Caco-2 (cell line): ENCODE measurements at regions not wholly inside any gene's neighbourhood (a gene's known extent, or its start where the extent isn't known, plus 50 kb on each side); places are given as distances from the start of the nearest gene placed in this dataset.

ENCODE experiments used
- BruUV-seq: library from RNA; stranded (reverse); fragments of 400-500 nt; replicated peaks from 2 replicates; lab custom pipeline; 2021; lab: Mats Ljungman, UMichigan
- CTCF ChIA-PET: fragments of 300-600 bp; sonication (Branson Sonifier 250); formaldehyde crosslinking; loops from one replicate; lab custom pipeline; 2022; ENCODE audit warnings: antibody characterized with exemption; lab: Charles Lee
- POLR2A ChIA-PET: fragments of 300-600 bp; sonication (Branson Sonifier 250); formaldehyde crosslinking; loops from one replicate; lab custom pipeline; 2022; ENCODE audit warnings: antibody characterized with exemption; lab: Charles Lee
- DNase-seq, 2 experiments: peaks; one replicate each; pipeline versions ENCODE4 v3.0.0 to v3.0.0-alpha.2; 2020 to 2022
- H3K27me3 ChIP-seq: replicated peaks from 2 replicates; pipeline ENCODE4 v1.6.0; 2011; ENCODE audit warnings: low read length; ENCODE audit not compliant: control insufficient read depth, insufficient read depth
- H3K36me3 ChIP-seq: 2 replicates; pipeline ENCODE4 v1.5.1; 2011; ENCODE audit warnings: low read length; ENCODE audit not compliant: control insufficient read depth, insufficient read depth
- H3K4me1 ChIP-seq: fragments of 250-450 bp; sonication (Bioruptor Pico); 2 replicates; pipeline ENCODE4 v1.5.1; 2020; ENCODE audit warnings: mild to moderate bottlenecking
- H3K4me3 ChIP-seq: 2 replicates; pipeline ENCODE4 v1.5.1; 2011; ENCODE audit warnings: low read depth, mild to moderate bottlenecking, control low read depth, low read length
- H3K9me3 ChIP-seq: fragments of 250-450 bp; sonication (Bioruptor Pico); 2 replicates; pipeline ENCODE4 v1.5.1; 2020; ENCODE audit warnings: mild to moderate bottlenecking, moderate library complexity
- H3K27ac Mint-ChIP-seq: one replicate; pipeline ENCODE4 v1.8.0; 2022; ENCODE audit warnings: mixed read lengths; ENCODE audit not compliant: unreplicated experiment
- H3K27me3 Mint-ChIP-seq: one replicate; pipeline ENCODE4 v1.8.0; 2022; ENCODE audit warnings: mixed read lengths; ENCODE audit not compliant: insufficient read depth, unreplicated experiment
- H3K36me3 Mint-ChIP-seq: one replicate; pipeline ENCODE4 v1.8.0; 2022; ENCODE audit warnings: mild to moderate bottlenecking, mixed read lengths; ENCODE audit not compliant: insufficient read depth, unreplicated experiment
- H3K4me1 Mint-ChIP-seq: one replicate; pipeline ENCODE4 v1.8.0; 2022; ENCODE audit warnings: low read depth, mixed read lengths; ENCODE audit not compliant: unreplicated experiment
- H3K4me3 Mint-ChIP-seq: one replicate; pipeline ENCODE4 v1.8.0; 2022; ENCODE audit warnings: mild to moderate bottlenecking, moderate library complexity, mixed read lengths; ENCODE audit not compliant: unreplicated experiment
- H3K9me3 Mint-ChIP-seq: one replicate; pipeline ENCODE4 v1.8.0; 2022; ENCODE audit warnings: mixed read lengths; ENCODE audit not compliant: unreplicated experiment
- intact Hi-C: fragments of 100-400 bp; cut with micrococcal nuclease; formaldehyde crosslinking; loops from one replicate; pipeline ENCODE4 v1.10.0; 2022; ENCODE audit not compliant: unreplicated experiment
- TF ChIP-seq, protein P1 (sequence below), 2 experiments: fragments of 200-600 bp in 1 of 2; IDR thresholded peaks; 1 replicate in 1 of 2; 2 replicates in 1 of 2; pipeline versions ENCODE4 v1.5.1 to v1.8.0; 2011 to 2022; ENCODE audit warnings: antibody characterized with exemption in 1 of 2, control low read depth in 1 of 2, inconsistent platforms in 1 of 2, low read depth in 1 of 2, low read length in 1 of 2, mild to moderate bottlenecking in 1 of 2, moderate library complexity in 1 of 2; ENCODE audit not compliant: insufficient read depth in 1 of 2, severe bottlenecking in 1 of 2, unreplicated experiment in 1 of 2

DNA sequence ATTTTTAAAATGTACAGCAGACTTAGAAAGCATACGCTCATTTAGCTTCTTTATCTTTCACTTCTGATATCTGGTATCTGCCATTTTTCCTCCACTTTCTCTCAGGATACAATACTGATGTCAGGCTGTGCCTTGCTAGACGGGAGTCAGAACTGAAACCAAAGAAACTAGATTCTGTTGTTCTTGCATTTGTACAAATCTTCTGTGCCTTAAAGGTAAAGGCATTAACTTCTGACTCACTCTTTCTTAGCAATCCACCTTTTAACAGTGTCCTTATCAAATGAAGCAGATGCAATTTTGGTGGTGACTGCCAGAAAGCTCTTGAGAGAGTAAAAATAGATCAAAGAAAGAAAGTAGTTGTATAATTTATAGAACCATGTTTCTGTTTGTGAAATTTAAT, 370.4 kb downstream of the PCDH20 start:
- DNase-seq, result no peak
- BruUV-seq, result no TSS peak

DNA sequence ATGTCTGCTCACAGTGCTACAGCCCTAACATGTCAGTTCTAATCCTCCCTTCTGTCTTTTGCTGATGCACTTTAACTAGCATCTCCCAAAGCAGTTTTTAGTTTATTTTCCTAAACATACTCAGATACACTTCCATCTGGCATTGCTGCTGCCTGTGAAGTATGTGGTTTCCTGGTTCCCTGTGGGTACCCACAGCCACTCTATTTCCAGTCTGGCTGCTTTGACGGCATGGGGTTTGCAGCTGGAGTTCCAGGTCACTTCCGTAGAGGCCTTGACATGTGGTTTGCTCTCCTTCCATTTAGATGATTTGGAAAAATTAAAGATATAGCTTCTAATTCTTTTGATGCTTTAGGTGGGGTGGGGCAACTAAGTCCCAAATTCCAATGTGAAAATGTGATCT, 375.5 kb downstream of the PCDH20 start:
- no peaks in the 10 kb centered on the region for H3K27me3 ChIP-seq
- Mint-ChIP-seq H3K27me3 (peaks cover 17% of the 10 kb centered on the region), H3K4me3 (no peak overlapping the region), H3K36me3 (no peaks in the 10 kb centered on the region), H3K9me3 (peaks cover 11% of the 10 kb centered on the region), H3K27ac (no peak overlapping the region), H3K4me1 (no peaks in the 10 kb centered on the region)
- TF ChIP-seq, protein P1, sequence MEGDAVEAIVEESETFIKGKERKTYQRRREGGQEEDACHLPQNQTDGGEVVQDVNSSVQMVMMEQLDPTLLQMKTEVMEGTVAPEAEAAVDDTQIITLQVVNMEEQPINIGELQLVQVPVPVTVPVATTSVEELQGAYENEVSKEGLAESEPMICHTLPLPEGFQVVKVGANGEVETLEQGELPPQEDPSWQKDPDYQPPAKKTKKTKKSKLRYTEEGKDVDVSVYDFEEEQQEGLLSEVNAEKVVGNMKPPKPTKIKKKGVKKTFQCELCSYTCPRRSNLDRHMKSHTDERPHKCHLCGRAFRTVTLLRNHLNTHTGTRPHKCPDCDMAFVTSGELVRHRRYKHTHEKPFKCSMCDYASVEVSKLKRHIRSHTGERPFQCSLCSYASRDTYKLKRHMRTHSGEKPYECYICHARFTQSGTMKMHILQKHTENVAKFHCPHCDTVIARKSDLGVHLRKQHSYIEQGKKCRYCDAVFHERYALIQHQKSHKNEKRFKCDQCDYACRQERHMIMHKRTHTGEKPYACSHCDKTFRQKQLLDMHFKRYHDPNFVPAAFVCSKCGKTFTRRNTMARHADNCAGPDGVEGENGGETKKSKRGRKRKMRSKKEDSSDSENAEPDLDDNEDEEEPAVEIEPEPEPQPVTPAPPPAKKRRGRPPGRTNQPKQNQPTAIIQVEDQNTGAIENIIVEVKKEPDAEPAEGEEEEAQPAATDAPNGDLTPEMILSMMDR (IDR thresholded peaks at IDR 0.05; ENCODE audit: insufficient read depth in 1 of 2, low read depth in 1 of 2, low read length in 1 of 2, severe bottlenecking in 1 of 2, unreplicated experiment in 1 of 2), result no peak
- POLR2A ChIA-PET, result no interaction called here
- no peaks in the 10 kb centered on the region; the same call in 1 of the 2 replicates for H3K9me3 ChIP-seq
- no peak for DNase-seq
- BruUV-seq, result no TSS peak
- H3K36me3 ChIP-seq, result no peaks in the 10 kb centered on the region
- no peak overlapping the region for H3K4me3 ChIP-seq
- CTCF ChIA-PET, result no interaction called here
- no peaks in the 10 kb centered on the region for H3K4me1 ChIP-seq
- intact Hi-C loops, result no loop called here

More for the DNA sequence above, 370.4 kb downstream of the PCDH20 start:
- Mint-ChIP-seq H3K9me3 (no peaks in the 10 kb centered on the region), H3K27ac (no peak overlapping the region), H3K4me3 (no peak overlapping the region), H3K27me3 (peaks cover 8% of the 10 kb centered on the region), H3K36me3 (no peaks in the 10 kb centered on the region), H3K4me1 (no peaks in the 10 kb centered on the region)
- no peaks in the 10 kb centered on the region for H3K4me1 ChIP-seq
- H3K4me3 ChIP-seq, result no peak overlapping the region
- CTCF ChIA-PET, result no interaction called here
- TF ChIP-seq, protein P1 (IDR thresholded peaks at IDR 0.05; ENCODE audit: insufficient read depth in 1 of 2, low read depth in 1 of 2, low read length in 1 of 2, severe bottlenecking in 1 of 2, unreplicated experiment in 1 of 2), result no peak
- POLR2A ChIA-PET, result no interaction called here
- no peaks in the 10 kb centered on the region for H3K27me3 ChIP-seq
- intact Hi-C loops, result no loop called here
- no peaks in the 10 kb centered on the region for H3K9me3 ChIP-seq
- H3K36me3 ChIP-seq, result no peaks in the 10 kb centered on the region

DNA sequence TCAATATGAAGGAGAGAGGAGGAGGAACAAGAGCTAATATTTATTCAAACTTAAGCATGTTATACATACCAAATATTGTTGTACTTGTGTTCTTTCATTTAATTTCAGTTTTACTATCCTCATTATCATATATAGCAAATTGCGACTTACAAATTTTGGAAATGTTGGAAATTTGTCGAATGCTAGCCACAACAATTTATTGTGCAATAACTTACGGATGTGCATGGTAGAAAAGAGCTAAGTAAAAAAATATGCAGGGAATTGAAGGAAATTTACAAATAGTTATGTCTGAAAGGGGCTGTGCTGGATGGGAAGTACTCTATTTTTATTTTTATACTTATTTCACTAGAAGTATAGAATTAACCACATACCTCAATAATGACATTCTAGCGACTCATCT, 376.3 kb downstream of the PCDH20 start:
- peaks cover 11% of the 10 kb centered on the region for H3K9me3 Mint-ChIP-seq
- BruUV-seq, result no TSS peak

More for the DNA sequence above, 376.3 kb downstream of the PCDH20 start:
- Histone ChIP-seq H3K4me3 (no peak overlapping the region), H3K27me3 (no peaks in the 10 kb centered on the region), H3K9me3 (no peaks in the 10 kb centered on the region; the same call in 1 of the 2 replicates), H3K4me1 (no peaks in the 10 kb centered on the region), H3K36me3 (no peaks in the 10 kb centered on the region)
- no peak overlapping the region for H3K4me3 Mint-ChIP-seq
- intact Hi-C loops, result no loop called here
- ChIA-PET CTCF (no interaction called here), POLR2A (no interaction called here)
- no peak overlapping the region for H3K27ac Mint-ChIP-seq
- H3K4me1 Mint-ChIP-seq, result no peaks in the 10 kb centered on the region
- no peaks in the 10 kb centered on the region for H3K36me3 Mint-ChIP-seq
- no peak for DNase-seq
- TF ChIP-seq, protein P1 (IDR thresholded peaks at IDR 0.05; ENCODE audit: insufficient read depth in 1 of 2, low read depth in 1 of 2, low read length in 1 of 2, severe bottlenecking in 1 of 2, unreplicated experiment in 1 of 2), result no peak
- H3K27me3 Mint-ChIP-seq, result peaks cover 17% of the 10 kb centered on the region
